OCI-LY1 (cell line): ENCODE measurements at regions not wholly inside any gene's neighbourhood (a gene's known extent, or its start where the extent isn't known, plus 50 kb on each side); places are given as distances from the start of the nearest gene placed in this dataset.

Source experiments
- H2AFZ ChIP-seq: fragments of 200-600 bp; sonication (generic), shearing (Covaris generic); 2 replicates; pipeline ENCODE4 v1.6.0; 2014; ENCODE audit warnings: antibody characterized with exemption, mild to moderate bottlenecking, low read length
- H3F3A ChIP-seq: fragments of 200-600 bp; sonication (generic), shearing (Covaris generic); 2 replicates; pipeline ENCODE4 v1.6.0; 2014; ENCODE audit warnings: mild to moderate bottlenecking, antibody characterized with exemption, low read length, moderate library complexity; ENCODE audit not compliant: insufficient read depth
- H3K27ac ChIP-seq: fragments of 200-600 bp; sonication (generic); 2 replicates; pipeline ENCODE4 v1.5.1; 2014; ENCODE audit warnings: low read length, mixed run types, mild to moderate bottlenecking, low read depth; ENCODE audit not compliant: poor library complexity, severe bottlenecking
- H3K27me3 ChIP-seq: fragments of 200-600 bp; sonication (generic); 2 replicates; pipeline ENCODE4 v1.6.0; 2014; ENCODE audit warnings: antibody characterized with exemption, mild to moderate bottlenecking, low read length, moderate library complexity; ENCODE audit not compliant: insufficient read depth
- H3K36me3 ChIP-seq: fragments of 200-600 bp; sonication (generic); 2 replicates; pipeline ENCODE4 v1.6.1; 2014; ENCODE audit warnings: mild to moderate bottlenecking, antibody characterized with exemption, low read length, moderate library complexity, mixed read lengths; ENCODE audit not compliant: insufficient read depth
- H3K4me1 ChIP-seq: fragments of 200-600 bp; sonication (generic); 2 replicates; pipeline ENCODE4 v1.5.1; 2014; ENCODE audit warnings: mild to moderate bottlenecking, low read length, moderate library complexity; ENCODE audit not compliant: insufficient read depth, severe bottlenecking
- H3K4me2 ChIP-seq: fragments of 200-600 bp; sonication (generic), shearing (Covaris generic); 2 replicates; pipeline ENCODE4 v1.6.1; 2014; ENCODE audit warnings: low read length
- H3K4me3 ChIP-seq: fragments of 200-600 bp; sonication (generic); 2 replicates; pipeline ENCODE4 v1.5.1; 2014; ENCODE audit warnings: low read length, low read depth, mild to moderate bottlenecking, mixed read lengths; ENCODE audit not compliant: poor library complexity, severe bottlenecking
- H3K79me2 ChIP-seq: fragments of 200-600 bp; shearing (Covaris generic); 2 replicates; pipeline ENCODE4 v1.6.1; 2016; ENCODE audit warnings: mixed run types, low read length, mixed read lengths; ENCODE audit not compliant: insufficient read depth
- H3K9ac ChIP-seq: fragments of 200-600 bp; sonication (generic), shearing (Covaris generic); 2 replicates; pipeline ENCODE4 v1.6.1; 2014; ENCODE audit warnings: mild to moderate bottlenecking, low read length, mixed read lengths
- H3K9me2 ChIP-seq: fragments of 200-600 bp; sonication (generic), shearing (Covaris generic); 2 replicates; pipeline ENCODE4 v1.6.1; 2014; ENCODE audit warnings: low read depth, mild to moderate bottlenecking, low read length, mixed read lengths
- H3K9me3 ChIP-seq: fragments of 200-600 bp; shearing (Covaris generic); 2 replicates; pipeline ENCODE4 v1.6.1; 2014; ENCODE audit warnings: low read length, mixed read lengths
- H4K20me1 ChIP-seq: fragments of 200-600 bp; sonication (generic), shearing (Covaris generic); 2 replicates; pipeline ENCODE4 v1.6.0; 2016; ENCODE audit warnings: mild to moderate bottlenecking, low read length; ENCODE audit not compliant: insufficient read depth
- CTCF ChIP-seq: fragments of 200-600 bp; sonication (generic), shearing (Covaris generic); IDR thresholded peaks from 2 replicates; pipeline ENCODE4 v1.5.1; 2017; ENCODE audit warnings: mild to moderate bottlenecking, antibody characterized with exemption, low read length, moderate library complexity, mixed read lengths
- EZH2 ChIP-seq: fragments of 200-600 bp; sonication (generic), shearing (Covaris generic); IDR thresholded peaks from 2 replicates; pipeline ENCODE4 v1.8.0; 2017; ENCODE audit warnings: borderline replicate concordance, mixed run types, mild to moderate bottlenecking, antibody characterized with exemption, low read length, moderate library complexity, mixed read lengths

DNA sequence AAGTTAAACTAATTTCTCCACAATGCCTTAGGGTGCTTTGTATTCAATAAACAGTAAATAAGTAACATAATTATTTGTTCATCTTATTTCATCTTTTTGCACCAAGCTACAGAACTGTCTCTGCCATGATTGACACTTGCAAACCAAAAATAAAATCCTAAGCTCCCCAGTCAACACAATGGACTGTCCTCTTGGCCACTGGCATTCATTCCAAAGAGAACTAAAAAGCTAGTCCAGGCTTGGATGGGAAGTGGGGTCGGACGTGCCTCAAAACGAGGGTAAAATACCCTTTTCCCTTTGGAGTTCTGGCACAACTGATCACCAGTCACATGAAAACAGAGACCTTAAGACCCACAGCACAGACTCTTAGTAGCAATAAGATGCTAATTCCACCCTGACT is 66.4 kb upstream of the THBS2 start:
- Histone ChIP-seq H3K9me2 (no peaks in the 10 kb centered on the region), H3K4me3 (no peak overlapping the region), H3K27me3 (no peaks in the 10 kb centered on the region), H3K27ac (no peak overlapping the region), H3F3A (no peaks in the 10 kb centered on the region), H3K4me1 (no peaks in the 10 kb centered on the region), H3K9ac (no peak overlapping the region), H3K9me3 (no peaks in the 10 kb centered on the region), H4K20me1 (no peaks in the 10 kb centered on the region), H2AFZ (no peak overlapping the region), H3K79me2 (no peaks in the 10 kb centered on the region), H3K4me2 (no peak overlapping the region), H3K36me3 (no peaks in the 10 kb centered on the region)
- TF ChIP-seq EZH2 = no peak
- TF ChIP-seq CTCF = no peak

DNA sequence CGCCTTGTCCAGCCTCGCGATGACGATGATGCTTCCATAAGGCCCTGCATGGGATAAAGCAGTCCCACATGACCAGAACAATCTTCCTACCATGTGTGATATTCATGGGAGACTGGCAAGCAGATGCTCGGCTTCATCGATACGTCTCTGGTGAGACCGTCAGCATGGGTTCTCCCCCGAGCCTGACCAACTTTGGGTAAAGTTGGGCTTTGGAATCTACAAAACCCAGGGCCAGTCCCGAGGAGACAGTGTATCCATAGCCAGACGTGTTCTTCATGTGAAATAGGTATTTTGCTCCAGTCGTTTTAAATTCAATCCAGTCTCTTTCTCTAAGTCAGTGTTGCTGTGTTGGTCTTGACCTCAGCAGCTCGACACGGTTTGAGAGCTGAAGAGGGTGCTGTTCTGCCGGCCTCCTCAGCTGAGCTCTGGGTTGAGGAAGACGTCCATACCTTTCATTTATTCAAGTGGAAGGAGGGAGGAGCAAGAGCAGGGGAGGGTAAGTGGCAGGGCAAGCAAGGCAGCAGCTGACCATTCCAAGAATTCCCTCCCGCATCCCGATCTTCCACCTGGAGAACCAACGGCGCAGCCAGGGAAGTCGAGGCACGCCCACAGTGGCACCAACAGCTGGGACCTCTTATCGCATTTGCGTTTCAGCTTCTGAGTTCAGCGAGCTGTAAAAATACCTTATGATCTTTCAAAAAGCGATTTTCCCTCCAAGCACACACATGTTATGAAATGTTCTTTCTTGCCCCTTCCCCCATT is 64.0 kb upstream of the THBS2 start:
- H4K20me1 ChIP-seq = no peaks in the 10 kb centered on the region
- H3K9me2 ChIP-seq = no peaks in the 10 kb centered on the region
- TF ChIP-seq CTCF = no peak
- no peak overlapping the region for H3K4me3 ChIP-seq
- H3K9ac ChIP-seq = no peak overlapping the region
- no peak overlapping the region for H3K4me2 ChIP-seq
- no peak overlapping the region for H2AFZ ChIP-seq
- H3F3A ChIP-seq = no peaks in the 10 kb centered on the region
- H3K4me1 ChIP-seq = no peaks in the 10 kb centered on the region
- H3K36me3 ChIP-seq = no peaks in the 10 kb centered on the region
- H3K79me2 ChIP-seq = no peaks in the 10 kb centered on the region
- H3K9me3 ChIP-seq = no peaks in the 10 kb centered on the region
- no peak overlapping the region for H3K27ac ChIP-seq
- no peaks in the 10 kb centered on the region for H3K27me3 ChIP-seq

DNA sequence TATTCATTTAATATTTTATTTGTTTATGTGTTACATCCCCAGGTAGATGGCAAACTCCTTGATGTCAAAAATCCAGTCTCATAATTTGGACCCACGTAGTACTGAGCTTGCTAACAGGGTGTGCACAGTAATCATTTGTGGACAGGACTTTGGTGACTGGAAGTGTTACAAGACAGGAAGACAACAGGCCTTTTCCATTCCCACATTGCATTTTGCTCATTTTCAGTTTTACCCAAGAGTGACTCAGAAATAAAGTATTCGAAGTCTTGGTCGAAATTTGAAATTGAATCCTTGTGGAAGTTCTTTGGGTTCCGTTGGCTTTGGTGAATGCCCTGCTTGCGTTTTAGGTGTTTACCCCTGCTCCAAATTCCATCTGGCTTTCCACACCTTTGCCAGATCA is 63.0 kb upstream of the THBS2 start:
- Histone ChIP-seq H3K79me2 (no peaks in the 10 kb centered on the region), H3K36me3 (no peaks in the 10 kb centered on the region), H3K27ac (no peak overlapping the region), H4K20me1 (no peaks in the 10 kb centered on the region), H3K9me3 (no peaks in the 10 kb centered on the region), H3F3A (no peaks in the 10 kb centered on the region), H3K9me2 (no peaks in the 10 kb centered on the region), H3K9ac (no peak overlapping the region), H3K4me3 (no peak overlapping the region), H3K4me1 (no peaks in the 10 kb centered on the region), H2AFZ (no peak overlapping the region), H3K27me3 (no peaks in the 10 kb centered on the region), H3K4me2 (no peak overlapping the region)
- TF ChIP-seq EZH2 (no peak), CTCF (no peak)
